HepG2 (cell line): ENCODE measurements at regions not wholly inside any gene's neighbourhood (a gene's known extent, or its start where the extent isn't known, plus 50 kb on each side); places are given as distances from the start of the nearest gene placed in this dataset.

Experiments
- CC2D1A ChIP-seq: sonication (generic); formaldehyde crosslinking; IDR thresholded peaks from 2 replicates; pipeline ENCODE4 v1.8.1; 2023; ENCODE audit warnings: mild to moderate bottlenecking, missing genetic modification reagents
- FOSL2 ChIP-seq: sonication (generic); formaldehyde crosslinking; IDR thresholded peaks from 2 replicates; pipeline ENCODE4 v1.4.0; 2020; ENCODE audit warnings: missing genetic modification reagents
- GABPA ChIP-seq, 2 experiments: IDR thresholded peaks; 2 replicates each; pipeline ENCODE4 v1.6.1; 2011 to 2016; ENCODE audit warnings: low read depth in 2 of 2, low read length in 1 of 2, missing biosample characterization in 1 of 2, missing genetic modification characterization in 1 of 2
- JUNB ChIP-seq: sonication (generic); formaldehyde crosslinking; IDR thresholded peaks from 2 replicates; pipeline ENCODE4 v1.8.0; 2022; ENCODE audit warnings: missing genetic modification reagents, mild to moderate bottlenecking, borderline replicate concordance
- NCOA1 ChIP-seq: sonication (generic); formaldehyde crosslinking; IDR thresholded peaks from 2 replicates; pipeline ENCODE4 v1.9.0; 2021; ENCODE audit warnings: missing genetic modification reagents
- PAWR ChIP-seq: sonication (generic); formaldehyde crosslinking; IDR thresholded peaks from 2 replicates; pipeline ENCODE4 v1.4.0; 2020; ENCODE audit warnings: missing genetic modification reagents, mild to moderate bottlenecking, borderline replicate concordance
- ZNF260 ChIP-seq: sonication (generic); formaldehyde crosslinking; IDR thresholded peaks from 2 replicates; pipeline ENCODE4 v1.4.0; 2020; ENCODE audit warnings: missing genetic modification reagents, low read depth, mild to moderate bottlenecking, borderline replicate concordance
- ZNF496 ChIP-seq: sonication (generic); formaldehyde crosslinking; IDR thresholded peaks from 2 replicates; pipeline ENCODE4 v1.8.1; 2023; ENCODE audit warnings: mild to moderate bottlenecking, moderate library complexity, missing genetic modification reagents; ENCODE audit not compliant: insufficient replicate concordance
- TF ChIP-seq, protein P1 (sequence below): sonication (generic); formaldehyde crosslinking; IDR thresholded peaks from 2 replicates; pipeline ENCODE4 v1.5.0; 2020; ENCODE audit warnings: mild to moderate bottlenecking, missing genetic modification reagents, moderate library complexity
- TF ChIP-seq, protein P2 (sequence below): sonication (generic); formaldehyde crosslinking; IDR thresholded peaks from 2 replicates; pipeline ENCODE4 v1.4.0; 2020; ENCODE audit warnings: missing genetic modification reagents
- TF ChIP-seq, protein P3 (sequence below): sonication (generic); formaldehyde crosslinking; IDR thresholded peaks from 2 replicates; pipeline ENCODE4 v1.5.1; 2020; ENCODE audit warnings: missing genetic modification reagents, mild to moderate bottlenecking, borderline replicate concordance

DNA sequence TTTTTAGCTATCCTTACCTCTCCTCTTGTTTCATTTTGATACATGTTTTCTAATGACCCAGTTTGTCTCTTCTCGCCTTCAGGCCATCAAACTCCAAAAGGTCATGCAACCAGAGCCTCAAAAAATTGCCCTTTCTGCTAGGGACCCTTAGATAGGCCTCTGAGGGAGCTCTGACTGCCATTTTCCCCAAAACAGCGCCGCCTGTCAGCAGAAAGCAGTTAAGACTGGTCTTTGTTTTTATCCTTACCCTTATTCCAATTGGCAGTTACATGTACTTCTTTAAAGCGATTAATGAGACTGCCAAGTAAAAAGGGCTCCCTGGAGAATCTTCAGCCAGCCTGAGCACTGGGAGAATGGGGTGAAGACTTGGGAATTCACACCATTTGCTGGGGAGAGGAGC lies 55.1 kb upstream of the RIT2 start:
- TF ChIP-seq JUNB (CRISPR knock-in tag) = no peak
- no peak for TF ChIP-seq ZNF496 (CRISPR knock-in tag)
- TF ChIP-seq PAWR = no peak
- TF ChIP-seq, protein P1, sequence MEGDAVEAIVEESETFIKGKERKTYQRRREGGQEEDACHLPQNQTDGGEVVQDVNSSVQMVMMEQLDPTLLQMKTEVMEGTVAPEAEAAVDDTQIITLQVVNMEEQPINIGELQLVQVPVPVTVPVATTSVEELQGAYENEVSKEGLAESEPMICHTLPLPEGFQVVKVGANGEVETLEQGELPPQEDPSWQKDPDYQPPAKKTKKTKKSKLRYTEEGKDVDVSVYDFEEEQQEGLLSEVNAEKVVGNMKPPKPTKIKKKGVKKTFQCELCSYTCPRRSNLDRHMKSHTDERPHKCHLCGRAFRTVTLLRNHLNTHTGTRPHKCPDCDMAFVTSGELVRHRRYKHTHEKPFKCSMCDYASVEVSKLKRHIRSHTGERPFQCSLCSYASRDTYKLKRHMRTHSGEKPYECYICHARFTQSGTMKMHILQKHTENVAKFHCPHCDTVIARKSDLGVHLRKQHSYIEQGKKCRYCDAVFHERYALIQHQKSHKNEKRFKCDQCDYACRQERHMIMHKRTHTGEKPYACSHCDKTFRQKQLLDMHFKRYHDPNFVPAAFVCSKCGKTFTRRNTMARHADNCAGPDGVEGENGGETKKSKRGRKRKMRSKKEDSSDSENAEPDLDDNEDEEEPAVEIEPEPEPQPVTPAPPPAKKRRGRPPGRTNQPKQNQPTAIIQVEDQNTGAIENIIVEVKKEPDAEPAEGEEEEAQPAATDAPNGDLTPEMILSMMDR (CRISPR knock-in tag) = no peak
- no peak for TF ChIP-seq CC2D1A
- no peak for TF ChIP-seq ZNF260 (CRISPR knock-in tag)
- TF ChIP-seq, protein P2, sequence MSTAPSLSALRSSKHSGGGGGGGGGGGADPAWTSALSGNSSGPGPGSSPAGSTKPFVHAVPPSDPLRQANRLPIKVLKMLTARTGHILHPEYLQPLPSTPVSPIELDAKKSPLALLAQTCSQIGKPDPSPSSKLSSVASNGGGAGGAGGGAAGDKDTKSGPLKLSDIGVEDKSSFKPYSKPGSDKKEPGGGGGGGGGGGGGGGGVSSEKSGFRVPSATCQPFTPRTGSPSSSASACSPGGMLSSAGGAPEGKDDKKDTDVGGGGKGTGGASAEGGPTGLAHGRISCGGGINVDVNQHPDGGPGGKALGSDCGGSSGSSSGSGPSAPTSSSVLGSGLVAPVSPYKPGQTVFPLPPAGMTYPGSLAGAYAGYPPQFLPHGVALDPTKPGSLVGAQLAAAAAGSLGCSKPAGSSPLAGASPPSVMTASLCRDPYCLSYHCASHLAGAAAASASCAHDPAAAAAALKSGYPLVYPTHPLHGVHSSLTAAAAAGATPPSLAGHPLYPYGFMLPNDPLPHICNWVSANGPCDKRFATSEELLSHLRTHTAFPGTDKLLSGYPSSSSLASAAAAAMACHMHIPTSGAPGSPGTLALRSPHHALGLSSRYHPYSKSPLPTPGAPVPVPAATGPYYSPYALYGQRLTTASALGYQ (CRISPR knock-in tag) = no peak
- TF ChIP-seq, protein P3, sequence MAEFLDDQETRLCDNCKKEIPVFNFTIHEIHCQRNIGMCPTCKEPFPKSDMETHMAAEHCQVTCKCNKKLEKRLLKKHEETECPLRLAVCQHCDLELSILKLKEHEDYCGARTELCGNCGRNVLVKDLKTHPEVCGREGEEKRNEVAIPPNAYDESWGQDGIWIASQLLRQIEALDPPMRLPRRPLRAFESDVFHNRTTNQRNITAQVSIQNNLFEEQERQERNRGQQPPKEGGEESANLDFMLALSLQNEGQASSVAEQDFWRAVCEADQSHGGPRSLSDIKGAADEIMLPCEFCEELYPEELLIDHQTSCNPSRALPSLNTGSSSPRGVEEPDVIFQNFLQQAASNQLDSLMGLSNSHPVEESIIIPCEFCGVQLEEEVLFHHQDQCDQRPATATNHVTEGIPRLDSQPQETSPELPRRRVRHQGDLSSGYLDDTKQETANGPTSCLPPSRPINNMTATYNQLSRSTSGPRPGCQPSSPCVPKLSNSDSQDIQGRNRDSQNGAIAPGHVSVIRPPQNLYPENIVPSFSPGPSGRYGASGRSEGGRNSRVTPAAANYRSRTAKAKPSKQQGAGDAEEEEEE (CRISPR knock-in tag) = no peak
- TF ChIP-seq FOSL2 (CRISPR knock-in tag) = no peak
- no peak for TF ChIP-seq NCOA1 (CRISPR knock-in tag)
- no peak for TF ChIP-seq GABPA (IDR thresholded peaks at IDR 0.05; ENCODE audit: low read depth, low read length)
- no peak for TF ChIP-seq GABPA (CRISPR knock-in tag; IDR thresholded peaks at IDR 0.05; ENCODE audit: low read depth)
